Adrenal gland (tissue), 9 donors: ENCODE measurements at regions not wholly inside any gene's neighbourhood (a gene's known extent, or its start where the extent isn't known, plus 50 kb on each side); places are given as distances from the start of the nearest gene placed in this dataset.
A peak's percentile ranks its signal among the peaks of the same experiment; 100 is the strongest.

Experiments used
- DNase-seq, 7 donors: peaks; one replicate each; pipeline ENCODE4 v3.0.0-alpha.2; 2019 to 2020
- H3K27ac ChIP-seq, 5 donors: fragments of 200-600 bp; sonication (generic) in 4 of 5; 1 replicate in 3 of 5; 2 replicates in 2 of 5; pipeline versions ENCODE4 v1.5.1 to v1.8.0; 2016 to 2020; ENCODE audit warnings: mild to moderate bottlenecking in 1 of 5
- H3K27me3 ChIP-seq: fragments of 200-600 bp; 2 replicates; pipeline ENCODE4 v1.8.0; 2021
- H3K36me3 ChIP-seq, 2 donors: fragments of 200-600 bp; replicated peaks in 1 of 2; 1 replicate in 1 of 2; 2 replicates in 1 of 2; pipeline versions ENCODE4 v1.5.1 to v1.8.0; 2018 to 2022
- H3K4me1 ChIP-seq, 2 donors: fragments of 200-600 bp; replicated peaks in 1 of 2; 1 replicate in 1 of 2; 2 replicates in 1 of 2; pipeline versions ENCODE4 v1.5.1 to v1.8.0; 2018 to 2021
- H3K4me3 ChIP-seq, 4 donors: fragments of 200-600 bp; sonication (generic) in 3 of 4; one replicate each; pipeline ENCODE4 v1.5.1; 2016 to 2018
- H3K9me3 ChIP-seq, 3 donors: fragments of 200-600 bp; sonication (generic) in 1 of 3; replicated peaks in 1 of 3; 1 replicate in 2 of 3; 2 replicates in 1 of 3; pipeline versions ENCODE4 v1.5.1 to v1.8.0; 2016 to 2021
- CTCF ChIP-seq, 6 experiments: fragments of 450-650 bp in 4 of 6; fragments of 200-600 bp in 2 of 6; sonication (generic) in 1 of 6; IDR thresholded peaks; 1 replicate in 5 of 6; 2 replicates in 1 of 6; pipeline versions ENCODE4 v1.5.1 to v1.8.0; 2016 to 2021; ENCODE audit warnings: antibody characterized with exemption in 6 of 6, mild to moderate bottlenecking in 2 of 6, moderate library complexity in 1 of 6
- POLR2A ChIP-seq, 2 donors: fragments of 450-650 bp; IDR thresholded peaks; one replicate each; pipeline ENCODE4 v1.6.1; 2017; ENCODE audit warnings: antibody characterized with exemption in 2 of 2, mild to moderate bottlenecking in 2 of 2, moderate library complexity in 1 of 2
- WGBS, 4 donors: extraction: QIAGEN DNeasy Blood & Tissue Kit in 2 of 4; methylation state at CpG; one replicate each; pipeline versions ENCODE4 v1.1.5 to v1.1.7; 2013 to 2017; 5-methylcytosine and 5-hydroxymethylcytosine counted together
- intact Hi-C, 2 donors: fragments of 100-400 bp; cut with DNase I; formaldehyde crosslinking; loops; one replicate each; pipeline versions ENCODE4 v1.14.1 to v1.15.0; 2022 to 2023
- donor health status: healthy with polysubstance abuse.
- donor health status: Bipolar disorder and iron deficiency.
- donor health status: DM: yes; HTN: yes; CAD: no.
- donor health status: DM: no; HTN: no; CAD: no.
- donor health status: DM: no; HTN: no; CAD: no.

- TF ChIP-seq POLR2A (IDR thresholded peaks at IDR 0.05) (no peak), CTCF (IDR thresholded peaks at IDR 0.05) (no peak)
- H3K9me3 ChIP-seq, result no peaks in the 10 kb centered on the region
- H3K27me3 ChIP-seq, result no peaks in the 10 kb centered on the region
- no peaks in the 10 kb centered on the region for H3K4me1 ChIP-seq
- no peaks in the 10 kb centered on the region for H3K36me3 ChIP-seq
- intact Hi-C loops, result no loop called here
- H3K27ac ChIP-seq, result no peak overlapping the region
- no peak overlapping the region for H3K4me3 ChIP-seq
- DNase-seq, result peak in 1 of 7 donors; percentile 4
- WGBS, 4 donors, result 32 to 44% (median 38%) methylated on average over 2 of the region's 2 CpGs
Observed at GRCh38 chr2:81714817-81715216, 1410.3 kb upstream of the LRRTM1 start.

- 86 to 91% (median 89%) methylated on average over 2 of the region's 2 CpGs for WGBS, 4 donors
- Histone ChIP-seq H3K4me3 (no peak overlapping the region), H3K27ac (no peak overlapping the region), H3K9me3 (no peaks in the 10 kb centered on the region), H3K36me3 (no peaks in the 10 kb centered on the region), H3K27me3 (no peaks in the 10 kb centered on the region), H3K4me1 (no peaks in the 10 kb centered on the region)
- intact Hi-C loops, result no loop called here
- DNase-seq, result no peak
- TF ChIP-seq POLR2A (IDR thresholded peaks at IDR 0.05), result no peak
- TF ChIP-seq CTCF (IDR thresholded peaks at IDR 0.05), result no peak
Observed at GRCh38 chr2:81706856-81707255, 1402.3 kb upstream of the LRRTM1 start.

GRCh38 chr2:81703831-81704230 is 1399.3 kb upstream of the LRRTM1 start:
- Histone ChIP-seq H3K4me1 (no peaks in the 10 kb centered on the region), H3K36me3 (no peaks in the 10 kb centered on the region), H3K9me3 (no peaks in the 10 kb centered on the region), H3K27me3 (no peaks in the 10 kb centered on the region), H3K27ac (no peak overlapping the region), H3K4me3 (no peak overlapping the region)
- TF ChIP-seq POLR2A (IDR thresholded peaks at IDR 0.05) (no peak), CTCF (IDR thresholded peaks at IDR 0.05) (no peak)
- WGBS, 4 donors, result 63 to 66% (median 63%) methylated on average over 2 of the region's 2 CpGs
- intact Hi-C loops, result no loop called here
- DNase-seq, result no peak

GRCh38 chr2:81692566-81692965 is 1388.0 kb upstream of the LRRTM1 start:
- H3K27ac ChIP-seq, result no peak overlapping the region
- DNase-seq, result no peak
- no peak for TF ChIP-seq CTCF (IDR thresholded peaks at IDR 0.05)
- TF ChIP-seq POLR2A (IDR thresholded peaks at IDR 0.05), result no peak
- H3K4me1 ChIP-seq, result no peaks in the 10 kb centered on the region
- 67 to 82% (median 77%) methylated on average over 3 of the region's 3 CpGs for WGBS, 4 donors
- no peaks in the 10 kb centered on the region for H3K36me3 ChIP-seq
- intact Hi-C loops, result no loop called here
- H3K4me3 ChIP-seq, result no peak overlapping the region
- H3K9me3 ChIP-seq, result no peaks in the 10 kb centered on the region
- no peaks in the 10 kb centered on the region for H3K27me3 ChIP-seq
